HCT116 (cell line): ENCODE measurements at regions not wholly inside any gene's neighbourhood (a gene's known extent, or its start where the extent isn't known, plus 50 kb on each side); places are given as distances from the start of the nearest gene placed in this dataset.

Experiments
- ATAC-seq: fragments of 200-7000 bp; cut with Tn5 transposase; 2 replicates; pipeline ENCODE4 v1.9.1; 2020; ENCODE audit warnings: mild to moderate bottlenecking, moderate library complexity
- BruUV-seq: library from RNA; stranded (reverse); fragments of 400-500 nt; replicated peaks from 2 replicates; lab custom pipeline; 2021; lab: Mats Ljungman, UMichigan
- CTCF ChIA-PET: fragments of 300-600 bp; sonication (Branson Sonifier 250); formaldehyde crosslinking; loops from one replicate; lab custom pipeline; 2021; ENCODE audit warnings: antibody characterized with exemption; lab: Charles Lee
- POLR2A ChIA-PET: fragments of 300-600, 350-600 bp; sonication (Branson Sonifier 250); formaldehyde crosslinking; loops from one replicate; lab custom pipeline; 2021; ENCODE audit warnings: antibody characterized with exemption; lab: Charles Lee
- RAD21 ChIA-PET, 2 experiments: fragments of 300-600 bp; sonication (Branson Sonifier 250); formaldehyde crosslinking; loops; one replicate each; lab custom pipeline; 2023; ENCODE audit warnings: low total read pairs in 2 of 2; ENCODE audit not compliant: uncharacterized antibody in 2 of 2, unreplicated experiment in 2 of 2, low non-redundant PET in 1 of 2; lab: Charles Lee
- DNase-seq: peaks from one replicate; pipeline ENCODE4 v3.0.0-alpha.2; 2010; ENCODE audit warnings: low read depth, low spot score
- H2AFZ ChIP-seq: fragments of 200-600 bp; shearing (Covaris generic), sonication (generic); 2 replicates; pipeline ENCODE4 v1.6.1; 2017; ENCODE audit warnings: low read depth, mixed run types, mixed read lengths, antibody characterized with exemption, low read length; ENCODE audit not compliant: poor library complexity, severe bottlenecking
- H3K27ac ChIP-seq: 2 replicates; pipeline ENCODE4 v1.5.1; 2012; ENCODE audit warnings: low read depth, low read length
- H3K27me3 ChIP-seq: fragments of 200-600 bp; sonication (generic); 2 replicates; pipeline ENCODE4 v1.6.1; 2016; ENCODE audit warnings: mixed run types, low read length, mixed read lengths; ENCODE audit not compliant: insufficient read depth
- H3K36me3 ChIP-seq, 2 experiments: fragments of 200-500 bp in 1 of 2; fragments of 200-600 bp in 1 of 2; sonication (Bioruptor generic) in 1 of 2; sonication (generic) in 1 of 2; 2 replicates each; pipeline versions ENCODE4 v1.5.1 to v1.6.1; 2014 to 2016; ENCODE audit warnings: low read length in 2 of 2, inconsistent platforms in 1 of 2, mixed read lengths in 1 of 2, mixed run types in 1 of 2; ENCODE audit not compliant: insufficient read depth in 2 of 2, control insufficient read depth in 1 of 2
- H3K4me1 ChIP-seq, 2 experiments: fragments of 200-600 bp in 1 of 2; sonication (generic) in 1 of 2; 2 replicates each; pipeline versions ENCODE4 v1.5.1 to v1.6.1; 2012 to 2017; ENCODE audit warnings: low read length in 2 of 2, inconsistent platforms in 1 of 2, mild to moderate bottlenecking in 1 of 2, mixed read lengths in 1 of 2, mixed run types in 1 of 2, moderate library complexity in 1 of 2; ENCODE audit not compliant: insufficient read depth in 2 of 2, control insufficient read depth in 1 of 2
- H3K4me2 ChIP-seq: fragments of 200-600 bp; sonication (generic); 2 replicates; pipeline ENCODE4 v1.6.1; 2017; ENCODE audit warnings: mixed run types, low read length, mixed read lengths
- H3K4me3 ChIP-seq, 2 experiments: fragments of 200-600 bp in 1 of 2; sonication (generic) in 1 of 2; replicated peaks in 1 of 2; 2 replicates each; pipeline ENCODE4 v1.5.1; 2011 to 2016; ENCODE audit warnings: low read length in 2 of 2, control low read depth in 1 of 2, low read depth in 1 of 2, mild to moderate bottlenecking in 1 of 2, mixed read lengths in 1 of 2, mixed run types in 1 of 2
- H3K79me2 ChIP-seq: fragments of 200-600 bp; sonication (generic); 2 replicates; pipeline ENCODE4 v1.6.1; 2017; ENCODE audit warnings: mild to moderate bottlenecking, mixed run types, low read length, moderate library complexity, mixed read lengths; ENCODE audit not compliant: insufficient read depth
- H3K9ac ChIP-seq: fragments of 200-600 bp; sonication (generic); 2 replicates; pipeline ENCODE4 v1.6.1; 2016; ENCODE audit warnings: low read length, mixed read lengths
- H3K9me2 ChIP-seq: fragments of 200-600 bp; sonication (generic), shearing (Covaris generic); 2 replicates; pipeline ENCODE4 v1.6.1; 2017; ENCODE audit warnings: mixed run types, mild to moderate bottlenecking, moderate library complexity; ENCODE audit not compliant: insufficient read depth
- H3K9me3 ChIP-seq, 2 experiments: fragments of 200-500 bp in 1 of 2; fragments of 200-600 bp in 1 of 2; sonication (Bioruptor generic) in 1 of 2; sonication (generic) in 1 of 2; 2 replicates each; pipeline ENCODE4 v1.6.1; 2014 to 2017; ENCODE audit warnings: low read length in 2 of 2, mixed read lengths in 2 of 2, inconsistent platforms in 1 of 2, low read depth in 1 of 2, mild to moderate bottlenecking in 1 of 2, mixed run types in 1 of 2, moderate library complexity in 1 of 2; ENCODE audit not compliant: control insufficient read depth in 1 of 2, insufficient read depth in 1 of 2
- H4K20me1 ChIP-seq: fragments of 200-600 bp; sonication (generic), shearing (Covaris generic); 2 replicates; pipeline ENCODE4 v1.6.1; 2017; ENCODE audit warnings: mixed run types, mild to moderate bottlenecking, moderate library complexity; ENCODE audit not compliant: insufficient read depth
- ATF3 ChIP-seq: IDR thresholded peaks from 2 replicates; pipeline ENCODE4 v1.6.1; 2012
- EZH2 ChIP-seq: fragments of 200-600 bp; sonication (generic); IDR thresholded peaks from 2 replicates; pipeline ENCODE4 v1.6.1; 2017; ENCODE audit warnings: antibody characterized with exemption, mixed run types
- FOSL1 ChIP-seq: IDR thresholded peaks from 2 replicates; pipeline ENCODE4 v1.6.1; 2012; ENCODE audit warnings: low read depth
- MAX ChIP-seq: IDR thresholded peaks from 2 replicates; pipeline ENCODE4 v1.6.1; 2012
- RAD21 ChIP-seq: IDR thresholded peaks from 2 replicates; pipeline ENCODE4 v1.6.1; 2012; ENCODE audit warnings: low read depth, mild to moderate bottlenecking
- SIN3A ChIP-seq: IDR thresholded peaks from 2 replicates; pipeline ENCODE4 v1.6.1; 2012; ENCODE audit warnings: low read depth
- SRF ChIP-seq: IDR thresholded peaks from 2 replicates; pipeline ENCODE4 v1.6.1; 2012; ENCODE audit warnings: low read depth
- TCF7L2 ChIP-seq: IDR thresholded peaks from 2 replicates; pipeline ENCODE4 v1.7.0; 2011; ENCODE audit warnings: borderline replicate concordance, inconsistent platforms; ENCODE audit not compliant: insufficient read depth, insufficient read length; ENCODE audit errors: extremely low read depth
- YY1 ChIP-seq: IDR thresholded peaks from 2 replicates; pipeline ENCODE4 v1.6.1; 2011; ENCODE audit warnings: low read length, low read depth, moderate library complexity, mild to moderate bottlenecking; ENCODE audit not compliant: insufficient replicate concordance; ENCODE audit errors: extremely low read depth
- ZNF274 ChIP-seq: fragments of 200-500 bp; sonication (Bioruptor generic); IDR thresholded peaks from 2 replicates; pipeline ENCODE4 v1.6.1; 2014; ENCODE audit warnings: mild to moderate bottlenecking, low read depth, low read length, inconsistent platforms
- intact Hi-C: fragments of 100-400 bp; cut with micrococcal nuclease; formaldehyde crosslinking; loops from 2 replicates; pipeline ENCODE4 v1.10.0; 2022
- TF ChIP-seq, protein P1 (sequence below): IDR thresholded peaks from 2 replicates; pipeline ENCODE4 v1.6.1; 2012; ENCODE audit warnings: low read depth
- TF ChIP-seq, protein P2 (sequence below), 3 experiments: fragments of 200-600 bp in 1 of 3; sonication (generic) in 1 of 3; IDR thresholded peaks in 2 of 3; conservative IDR thresholded peaks in 1 of 3; 2 replicates each; pipeline ENCODE4 v1.5.1; 2012 to 2017; ENCODE audit warnings: low read depth in 2 of 3, low read length in 2 of 3, antibody characterized with exemption in 1 of 3, borderline replicate concordance in 1 of 3, control low read depth in 1 of 3, mild to moderate bottlenecking in 1 of 3, mixed read lengths in 1 of 3, mixed run types in 1 of 3, moderate library complexity in 1 of 3; ENCODE audit not compliant: insufficient read depth in 1 of 3

DNA sequence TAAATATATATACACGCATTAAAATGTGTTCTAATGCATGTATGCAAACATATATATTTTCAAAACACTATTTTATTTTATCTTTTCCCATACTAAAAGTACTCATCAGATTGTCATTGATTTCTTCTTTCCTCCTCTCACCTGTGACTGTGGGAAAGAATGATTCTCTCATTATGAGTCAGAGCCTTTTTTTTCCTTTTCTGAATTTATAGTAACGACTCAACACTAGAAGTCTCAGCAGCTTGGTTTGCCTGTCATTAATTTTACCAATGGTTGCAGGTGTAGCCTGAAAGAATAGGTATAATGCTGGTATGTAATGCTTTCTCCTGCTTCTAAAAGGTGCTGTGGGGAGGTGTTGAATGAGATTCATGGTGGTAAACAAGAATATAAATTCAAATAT, 328.7 kb downstream of the UTRN start (continued):
- TF ChIP-seq EZH2 (no peak), TCF7L2 (no peak)

DNA sequence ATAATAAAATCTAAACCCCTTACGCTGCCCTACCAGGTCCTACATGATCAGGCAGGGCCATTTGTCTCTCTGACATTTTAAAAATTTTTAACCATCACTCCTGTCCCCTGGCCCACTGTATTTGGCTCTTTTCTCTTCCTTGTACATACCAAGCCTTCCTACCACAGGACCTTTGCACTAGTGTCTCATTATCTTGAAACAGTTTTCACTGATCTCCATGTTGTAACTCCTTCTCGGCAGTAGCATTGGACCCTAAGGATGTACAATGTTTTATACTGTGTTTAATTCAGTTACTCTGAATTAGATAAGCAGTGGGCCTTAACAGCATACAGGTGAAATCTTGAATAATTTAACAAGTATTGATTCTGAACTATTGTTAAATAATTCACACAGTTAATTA, 330.7 kb downstream of the UTRN start:
- H3K4me3 ChIP-seq = no peak overlapping the region
- H3K4me1 ChIP-seq = peaks cover 0 to 14% of the 10 kb centered on the region in 2 experiments; a peak in 2 of 4 replicates
- no peaks in the 10 kb centered on the region for H3K27me3 ChIP-seq
- H3K36me3 ChIP-seq = no peaks in the 10 kb centered on the region
- CTCF ChIA-PET = no interaction called here
- H3K79me2 ChIP-seq = no peaks in the 10 kb centered on the region
- RAD21 ChIA-PET = no interaction called here
- ATAC-seq = no peak
- H3K9me2 ChIP-seq = no peaks in the 10 kb centered on the region
- no peak for DNase-seq
- no peak overlapping the region for H3K27ac ChIP-seq
- no peak overlapping the region for H2AFZ ChIP-seq
- H4K20me1 ChIP-seq = no peaks in the 10 kb centered on the region
- BruUV-seq = no TSS peak
- no peak for TF ChIP-seq YY1
- no peak for TF ChIP-seq TCF7L2
- no peak for TF ChIP-seq FOSL1
- no peak for TF ChIP-seq RAD21
- POLR2A ChIA-PET = no interaction called here
- H3K9me3 ChIP-seq = no peaks in the 10 kb centered on the region
- H3K9ac ChIP-seq = no peak overlapping the region
- H3K4me2 ChIP-seq = no peak overlapping the region
- intact Hi-C loops = no loop called here

GRCh38 chr6:144617191-144617590, 332.1 kb downstream of the UTRN start:
- RAD21 ChIA-PET = no interaction called here
- H3K79me2 ChIP-seq = no peaks in the 10 kb centered on the region
- intact Hi-C loops = no loop called here
- CTCF ChIA-PET = no interaction called here
- H3K4me2 ChIP-seq = no peak overlapping the region
- ATAC-seq (no peak), DNase-seq (no peak)
- H3K9me3 ChIP-seq = no peaks in the 10 kb centered on the region
- no peak overlapping the region for H3K27ac ChIP-seq
- no peak overlapping the region for H3K4me3 ChIP-seq
- no peaks in the 10 kb centered on the region for H4K20me1 ChIP-seq
- POLR2A ChIA-PET = no interaction called here
- H2AFZ ChIP-seq = no peak overlapping the region
- no peaks in the 10 kb centered on the region for H3K36me3 ChIP-seq
- TF ChIP-seq ATF3 = no peak
- no peak for TF ChIP-seq EZH2
- TF ChIP-seq SIN3A = no peak
- TF ChIP-seq SRF = no peak
- TF ChIP-seq, protein P1, sequence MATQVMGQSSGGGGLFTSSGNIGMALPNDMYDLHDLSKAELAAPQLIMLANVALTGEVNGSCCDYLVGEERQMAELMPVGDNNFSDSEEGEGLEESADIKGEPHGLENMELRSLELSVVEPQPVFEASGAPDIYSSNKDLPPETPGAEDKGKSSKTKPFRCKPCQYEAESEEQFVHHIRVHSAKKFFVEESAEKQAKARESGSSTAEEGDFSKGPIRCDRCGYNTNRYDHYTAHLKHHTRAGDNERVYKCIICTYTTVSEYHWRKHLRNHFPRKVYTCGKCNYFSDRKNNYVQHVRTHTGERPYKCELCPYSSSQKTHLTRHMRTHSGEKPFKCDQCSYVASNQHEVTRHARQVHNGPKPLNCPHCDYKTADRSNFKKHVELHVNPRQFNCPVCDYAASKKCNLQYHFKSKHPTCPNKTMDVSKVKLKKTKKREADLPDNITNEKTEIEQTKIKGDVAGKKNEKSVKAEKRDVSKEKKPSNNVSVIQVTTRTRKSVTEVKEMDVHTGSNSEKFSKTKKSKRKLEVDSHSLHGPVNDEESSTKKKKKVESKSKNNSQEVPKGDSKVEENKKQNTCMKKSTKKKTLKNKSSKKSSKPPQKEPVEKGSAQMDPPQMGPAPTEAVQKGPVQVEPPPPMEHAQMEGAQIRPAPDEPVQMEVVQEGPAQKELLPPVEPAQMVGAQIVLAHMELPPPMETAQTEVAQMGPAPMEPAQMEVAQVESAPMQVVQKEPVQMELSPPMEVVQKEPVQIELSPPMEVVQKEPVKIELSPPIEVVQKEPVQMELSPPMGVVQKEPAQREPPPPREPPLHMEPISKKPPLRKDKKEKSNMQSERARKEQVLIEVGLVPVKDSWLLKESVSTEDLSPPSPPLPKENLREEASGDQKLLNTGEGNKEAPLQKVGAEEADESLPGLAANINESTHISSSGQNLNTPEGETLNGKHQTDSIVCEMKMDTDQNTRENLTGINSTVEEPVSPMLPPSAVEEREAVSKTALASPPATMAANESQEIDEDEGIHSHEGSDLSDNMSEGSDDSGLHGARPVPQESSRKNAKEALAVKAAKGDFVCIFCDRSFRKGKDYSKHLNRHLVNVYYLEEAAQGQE = no peak
- no peak for TF ChIP-seq YY1
- TF ChIP-seq ZNF274 = no peak
- TF ChIP-seq MAX = no peak
- TF ChIP-seq, protein P2, sequence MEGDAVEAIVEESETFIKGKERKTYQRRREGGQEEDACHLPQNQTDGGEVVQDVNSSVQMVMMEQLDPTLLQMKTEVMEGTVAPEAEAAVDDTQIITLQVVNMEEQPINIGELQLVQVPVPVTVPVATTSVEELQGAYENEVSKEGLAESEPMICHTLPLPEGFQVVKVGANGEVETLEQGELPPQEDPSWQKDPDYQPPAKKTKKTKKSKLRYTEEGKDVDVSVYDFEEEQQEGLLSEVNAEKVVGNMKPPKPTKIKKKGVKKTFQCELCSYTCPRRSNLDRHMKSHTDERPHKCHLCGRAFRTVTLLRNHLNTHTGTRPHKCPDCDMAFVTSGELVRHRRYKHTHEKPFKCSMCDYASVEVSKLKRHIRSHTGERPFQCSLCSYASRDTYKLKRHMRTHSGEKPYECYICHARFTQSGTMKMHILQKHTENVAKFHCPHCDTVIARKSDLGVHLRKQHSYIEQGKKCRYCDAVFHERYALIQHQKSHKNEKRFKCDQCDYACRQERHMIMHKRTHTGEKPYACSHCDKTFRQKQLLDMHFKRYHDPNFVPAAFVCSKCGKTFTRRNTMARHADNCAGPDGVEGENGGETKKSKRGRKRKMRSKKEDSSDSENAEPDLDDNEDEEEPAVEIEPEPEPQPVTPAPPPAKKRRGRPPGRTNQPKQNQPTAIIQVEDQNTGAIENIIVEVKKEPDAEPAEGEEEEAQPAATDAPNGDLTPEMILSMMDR (IDR thresholded peaks at IDR 0.05 in 2 of 3, conservative IDR thresholded peaks at IDR 0.05 in 1 of 3; ENCODE audit: borderline replicate concordance in 1 of 3, insufficient read depth in 1 of 3, low read depth in 2 of 3, low read length in 2 of 3) = no peak
- H3K4me1 ChIP-seq = peaks cover 0 to 14% of the 10 kb centered on the region in 2 experiments; a peak in 2 of 4 replicates
- no TSS peak for BruUV-seq
- H3K9me2 ChIP-seq = no peaks in the 10 kb centered on the region
- no peaks in the 10 kb centered on the region for H3K27me3 ChIP-seq
- H3K9ac ChIP-seq = no peak overlapping the region
